Stimulated activated CD4-positive, alpha-beta T cell treated with anti-CD3 and anti-CD28 coated beads, Interleukin-15, amount 100 ng/mL, for 48 hours (primary cell): ENCODE measurements at regions not wholly inside any gene's neighbourhood (a gene's known extent, or its start where the extent isn't known, plus 50 kb on each side); places are given as distances from the start of the nearest gene placed in this dataset.
"Not testable (repeated sequence)": the region's sequence is repeated elsewhere in the genome, so short reads cannot be mapped to it uniquely, and the experiment has no call there.

Source experiments
- DNase-seq, 2 donors: peaks; one replicate each; pipeline ENCODE4 v3.0.0-alpha.2; 2020; ENCODE audit warnings: low read depth in 2 of 2

- no peak for DNase-seq
Measured at GRCh38 chr5:130580264-130580663, 584.8 kb downstream of the HINT1 start.

- no peak for DNase-seq
Measured at GRCh38 chr5:130578354-130578753, 586.7 kb downstream of the HINT1 start.

GRCh38 chr5:130571076-130571475 lies 594.0 kb downstream of the HINT1 start:
- no peak for DNase-seq

GRCh38 chr5:130568791-130569190 lies 596.3 kb downstream of the HINT1 start:
- DNase-seq = no peak

- DNase-seq = no peak
Measured at GRCh38 chr5:130555429-130555828, 609.6 kb downstream of the HINT1 start.

- no peak for DNase-seq
Measured at GRCh38 chr5:130550562-130550928, 614.5 kb downstream of the HINT1 start.

GRCh38 chr5:130549884-130550561 lies 615.0 kb downstream of the HINT1 start:
- no peak for DNase-seq

GRCh38 chr5:130546211-130546610 lies 618.8 kb downstream of the HINT1 start:
- DNase-seq = no peak

GRCh38 chr5:130545291-130545690 lies 619.8 kb downstream of the HINT1 start:
- no peak for DNase-seq

GRCh38 chr5:130541617-130542221 lies 623.3 kb downstream of the HINT1 start:
- DNase-seq = no peak

- no peak for DNase-seq
Measured at GRCh38 chr5:130536691-130537090, 628.4 kb downstream of the HINT1 start.

- DNase-seq = no peak
Measured at GRCh38 chr5:130532786-130533185, 628.5 kb downstream of the CHSY3 start.

GRCh38 chr5:130529511-130530485 lies 625.5 kb downstream of the CHSY3 start:
- no peak for DNase-seq

- DNase-seq = no peak
Measured at GRCh38 chr5:130529111-130529510, 624.8 kb downstream of the CHSY3 start.

- DNase-seq = no peak
Measured at GRCh38 chr5:130528474-130528873, 624.2 kb downstream of the CHSY3 start.

- no peak for DNase-seq
Measured at GRCh38 chr5:130526708-130527107, 622.4 kb downstream of the CHSY3 start.

- DNase-seq = no peak
Measured at GRCh38 chr5:130520211-130520610, 615.9 kb downstream of the CHSY3 start.

GRCh38 chr5:130514984-130515690 lies 610.9 kb downstream of the CHSY3 start:
- no peak for DNase-seq

GRCh38 chr5:130502702-130503101 lies 598.4 kb downstream of the CHSY3 start:
- no peak for DNase-seq

GRCh38 chr5:130501151-130501865 lies 597.0 kb downstream of the CHSY3 start:
- no peak for DNase-seq

- DNase-seq = not testable (repeated sequence)
Measured at GRCh38 chr5:130500495-130500894, 596.2 kb downstream of the CHSY3 start.
